Fibroblast of lung (primary cell): ENCODE measurements at regions not wholly inside any gene's neighbourhood (a gene's known extent, or its start where the extent isn't known, plus 50 kb on each side); places are given as distances from the start of the nearest gene placed in this dataset.

Source experiments
- CTCF ChIP-seq, 2 donors: IDR thresholded peaks in 1 of 2; conservative IDR thresholded peaks in 1 of 2; 1 replicate in 1 of 2; 2 replicates in 1 of 2; pipeline ENCODE4 v1.5.1; 2011 to 2012; ENCODE audit warnings: low read length in 2 of 2, control low read depth in 1 of 2, inconsistent platforms in 1 of 2, low read depth in 1 of 2, mild to moderate bottlenecking in 1 of 2
- EZH2 ChIP-seq: IDR thresholded peaks from 2 replicates; pipeline ENCODE4 v1.5.1; 2012; ENCODE audit warnings: low read length, control low read depth, mild to moderate bottlenecking; ENCODE audit errors: missing control alignments

- TF ChIP-seq CTCF (conservative IDR thresholded peaks at IDR 0.05 in 1 of 2, IDR thresholded peaks at IDR 0.05 in 1 of 2; ENCODE audit: low read depth in 1 of 2, low read length in 2 of 2) (no peak), EZH2 (no peak)
Observed at GRCh38 chr3:178480795-178481194, 55.4 kb upstream of the KCNMB2 start.
